Panc1 (cell line): ENCODE measurements at regions not wholly inside any gene's neighbourhood (a gene's known extent, or its start where the extent isn't known, plus 50 kb on each side); places are given as distances from the start of the nearest gene placed in this dataset.
"Not testable (repeated sequence)": the region's sequence is repeated elsewhere in the genome, so short reads cannot be mapped to it uniquely, and the experiment has no call there.

Experiments used
- POLR2AphosphoS5 ChIP-seq: IDR thresholded peaks from 2 replicates; pipeline ENCODE4 v1.6.1; 2012; ENCODE audit warnings: mild to moderate bottlenecking, low read depth, low read length, moderate library complexity
- SIN3A ChIP-seq: IDR thresholded peaks from 2 replicates; pipeline ENCODE4 v1.6.1; 2012; ENCODE audit warnings: low read depth, mild to moderate bottlenecking, low read length, moderate library complexity, borderline replicate concordance; ENCODE audit not compliant: insufficient read depth
- TF ChIP-seq, protein P1 (sequence below): fragments of 450-650 bp; IDR thresholded peaks from 2 replicates; pipeline ENCODE4 v1.5.1; 2017; ENCODE audit warnings: mild to moderate bottlenecking

DNA sequence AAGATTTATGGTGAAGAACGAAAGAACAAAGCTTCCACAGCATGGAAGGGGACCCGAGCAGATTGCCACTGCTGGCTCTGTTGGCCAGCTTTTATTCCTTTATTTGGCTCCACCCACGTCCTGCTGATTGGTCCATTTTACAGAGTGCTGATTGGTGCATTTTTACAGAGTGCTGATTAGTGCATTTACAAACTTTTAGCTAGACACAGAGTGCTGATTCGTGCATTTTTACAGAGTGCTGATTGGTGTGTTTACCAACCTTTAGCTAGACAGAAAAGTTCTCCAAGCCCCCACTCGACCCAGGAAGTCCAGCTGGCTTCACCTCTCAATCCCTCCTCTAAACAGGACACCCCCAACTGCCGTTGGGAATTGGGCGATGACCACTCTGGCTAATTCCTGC, 511.5 kb downstream of the CCER1 start:
- TF ChIP-seq, protein P1, sequence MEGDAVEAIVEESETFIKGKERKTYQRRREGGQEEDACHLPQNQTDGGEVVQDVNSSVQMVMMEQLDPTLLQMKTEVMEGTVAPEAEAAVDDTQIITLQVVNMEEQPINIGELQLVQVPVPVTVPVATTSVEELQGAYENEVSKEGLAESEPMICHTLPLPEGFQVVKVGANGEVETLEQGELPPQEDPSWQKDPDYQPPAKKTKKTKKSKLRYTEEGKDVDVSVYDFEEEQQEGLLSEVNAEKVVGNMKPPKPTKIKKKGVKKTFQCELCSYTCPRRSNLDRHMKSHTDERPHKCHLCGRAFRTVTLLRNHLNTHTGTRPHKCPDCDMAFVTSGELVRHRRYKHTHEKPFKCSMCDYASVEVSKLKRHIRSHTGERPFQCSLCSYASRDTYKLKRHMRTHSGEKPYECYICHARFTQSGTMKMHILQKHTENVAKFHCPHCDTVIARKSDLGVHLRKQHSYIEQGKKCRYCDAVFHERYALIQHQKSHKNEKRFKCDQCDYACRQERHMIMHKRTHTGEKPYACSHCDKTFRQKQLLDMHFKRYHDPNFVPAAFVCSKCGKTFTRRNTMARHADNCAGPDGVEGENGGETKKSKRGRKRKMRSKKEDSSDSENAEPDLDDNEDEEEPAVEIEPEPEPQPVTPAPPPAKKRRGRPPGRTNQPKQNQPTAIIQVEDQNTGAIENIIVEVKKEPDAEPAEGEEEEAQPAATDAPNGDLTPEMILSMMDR, result not testable (repeated sequence)
- not testable (repeated sequence) for TF ChIP-seq SIN3A, POLR2AphosphoS5
